AG09309 (cell line): ENCODE measurements at regions not wholly inside any gene's neighbourhood (a gene's known extent, or its start where the extent isn't known, plus 50 kb on each side); places are given as distances from the start of the nearest gene placed in this dataset.
"Not testable (repeated sequence)": the region's sequence is repeated elsewhere in the genome, so short reads cannot be mapped to it uniquely, and the experiment has no call there.

Source experiments
- DNase-seq: peaks from one replicate; pipeline ENCODE4 v3.0.0-alpha.2; 2010; ENCODE audit warnings: low read depth
- H3K4me3 ChIP-seq: 2 replicates; pipeline ENCODE4 v1.5.1; 2011; ENCODE audit warnings: mild to moderate bottlenecking, low read depth, low read length, moderate library complexity; ENCODE audit not compliant: control insufficient read depth
- TF ChIP-seq, protein P1 (sequence below): IDR thresholded peaks from 2 replicates; pipeline ENCODE4 v1.5.1; 2011; ENCODE audit warnings: mild to moderate bottlenecking, low read depth, low read length, inconsistent platforms; ENCODE audit not compliant: insufficient read depth, control insufficient read depth; ENCODE audit errors: missing control alignments

DNA sequence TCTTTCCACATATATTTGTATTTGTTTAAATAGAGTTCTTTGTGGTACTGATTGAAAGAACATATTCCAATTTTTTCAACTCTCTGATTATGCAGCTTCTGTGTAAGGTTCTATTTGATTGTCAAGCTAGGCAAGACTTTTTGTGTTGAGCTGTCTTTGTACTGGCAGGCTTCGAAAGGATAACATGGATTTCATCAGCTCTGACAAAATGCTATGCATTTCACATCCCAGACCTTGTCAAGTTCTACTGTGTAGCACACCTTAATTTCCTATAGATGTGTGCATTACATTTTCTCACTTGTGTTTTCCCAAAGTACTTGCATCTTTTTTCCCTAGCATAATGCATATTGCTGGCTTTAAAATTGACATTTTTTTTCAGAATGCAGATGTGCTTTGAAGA, 555.0 kb upstream of the GYPC start:
- no peak overlapping the region for H3K4me3 ChIP-seq
- TF ChIP-seq, protein P1, sequence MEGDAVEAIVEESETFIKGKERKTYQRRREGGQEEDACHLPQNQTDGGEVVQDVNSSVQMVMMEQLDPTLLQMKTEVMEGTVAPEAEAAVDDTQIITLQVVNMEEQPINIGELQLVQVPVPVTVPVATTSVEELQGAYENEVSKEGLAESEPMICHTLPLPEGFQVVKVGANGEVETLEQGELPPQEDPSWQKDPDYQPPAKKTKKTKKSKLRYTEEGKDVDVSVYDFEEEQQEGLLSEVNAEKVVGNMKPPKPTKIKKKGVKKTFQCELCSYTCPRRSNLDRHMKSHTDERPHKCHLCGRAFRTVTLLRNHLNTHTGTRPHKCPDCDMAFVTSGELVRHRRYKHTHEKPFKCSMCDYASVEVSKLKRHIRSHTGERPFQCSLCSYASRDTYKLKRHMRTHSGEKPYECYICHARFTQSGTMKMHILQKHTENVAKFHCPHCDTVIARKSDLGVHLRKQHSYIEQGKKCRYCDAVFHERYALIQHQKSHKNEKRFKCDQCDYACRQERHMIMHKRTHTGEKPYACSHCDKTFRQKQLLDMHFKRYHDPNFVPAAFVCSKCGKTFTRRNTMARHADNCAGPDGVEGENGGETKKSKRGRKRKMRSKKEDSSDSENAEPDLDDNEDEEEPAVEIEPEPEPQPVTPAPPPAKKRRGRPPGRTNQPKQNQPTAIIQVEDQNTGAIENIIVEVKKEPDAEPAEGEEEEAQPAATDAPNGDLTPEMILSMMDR: no peak
- DNase-seq: no peak

DNA sequence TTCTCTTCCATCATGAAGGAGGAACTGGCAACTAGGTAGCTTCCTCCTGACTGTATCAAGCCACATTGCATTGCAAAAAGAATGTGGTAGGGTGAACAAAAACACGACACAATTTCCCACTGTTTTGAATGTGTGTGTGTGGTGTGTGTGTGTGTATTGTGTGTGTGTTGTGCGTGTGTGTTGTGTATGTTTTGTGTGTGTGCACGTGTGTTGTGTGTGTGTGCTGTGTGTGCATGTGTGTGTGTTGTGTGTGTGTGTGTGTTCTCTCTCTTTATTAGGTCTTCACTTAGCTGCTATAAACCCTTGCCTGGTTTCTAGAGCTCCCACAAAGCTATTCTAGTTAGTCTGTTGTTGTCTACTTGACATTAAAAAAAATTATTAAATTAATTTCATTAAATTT, 550.0 kb upstream of the GYPC start:
- DNase-seq: no peak
- TF ChIP-seq, protein P1: no peak
- H3K4me3 ChIP-seq: no peak overlapping the region

- H3K4me3 ChIP-seq: no peak overlapping the region
- TF ChIP-seq, protein P1: no peak
- no peak for DNase-seq
Observed at GRCh38 chr2:126107883-126108282, 548.1 kb upstream of the GYPC start.

GRCh38 chr2:126115975-126116374, 540.0 kb upstream of the GYPC start:
- H3K4me3 ChIP-seq: no peak overlapping the region
- TF ChIP-seq, protein P1: no peak
- no peak for DNase-seq

DNA sequence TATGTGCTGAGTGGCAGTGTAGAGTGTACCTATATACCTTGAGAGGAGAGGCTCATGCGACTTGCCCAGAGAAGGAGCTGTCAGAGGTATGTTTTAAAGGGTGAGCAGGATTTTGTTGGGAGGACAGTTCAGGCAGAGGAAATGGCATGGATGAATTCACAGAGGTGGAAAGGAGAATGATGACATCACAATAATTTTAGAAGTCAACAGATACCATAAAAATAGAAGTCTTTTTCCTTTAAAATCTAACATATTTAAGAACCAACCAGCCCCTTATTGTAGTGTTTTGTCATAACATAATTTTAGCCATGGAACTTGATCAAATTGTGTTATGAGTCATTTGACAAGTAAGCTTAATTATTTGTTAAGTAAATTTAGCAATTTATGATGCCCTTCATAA, 538.1 kb upstream of the GYPC start:
- DNase-seq: no peak
- TF ChIP-seq, protein P1: no peak
- no peak overlapping the region for H3K4me3 ChIP-seq

- TF ChIP-seq, protein P1: no peak
- H3K4me3 ChIP-seq: no peak overlapping the region
- DNase-seq: no peak
Observed at GRCh38 chr2:126145752-126146151, 510.2 kb upstream of the GYPC start.

DNA sequence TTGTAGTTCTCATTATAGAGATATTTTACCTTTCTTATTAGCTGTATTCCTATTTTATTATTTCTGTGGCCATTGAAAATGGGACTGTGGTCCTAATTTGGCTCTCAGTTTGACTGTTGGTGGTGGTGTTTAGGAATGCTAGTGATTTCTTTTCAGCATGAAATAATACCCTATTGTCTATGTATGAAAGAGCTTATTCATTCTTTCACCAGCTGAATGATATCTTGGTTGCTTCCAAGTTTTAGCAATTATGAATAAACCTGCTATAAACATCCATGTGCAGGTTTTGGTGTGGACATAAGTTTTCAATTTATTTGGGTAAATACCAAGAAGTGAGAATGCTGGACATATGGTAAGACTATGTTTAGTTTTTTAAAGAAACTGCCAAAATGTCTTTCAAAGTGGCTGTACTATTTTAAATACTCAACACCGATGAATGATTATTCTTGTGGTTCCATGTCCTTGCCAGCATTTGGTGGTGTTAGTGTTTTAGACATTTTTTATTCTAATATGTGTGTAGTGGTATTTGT, 501.6 kb upstream of the GYPC start:
- TF ChIP-seq, protein P1: no peak
- no peak for DNase-seq
- no peak overlapping the region for H3K4me3 ChIP-seq

DNA sequence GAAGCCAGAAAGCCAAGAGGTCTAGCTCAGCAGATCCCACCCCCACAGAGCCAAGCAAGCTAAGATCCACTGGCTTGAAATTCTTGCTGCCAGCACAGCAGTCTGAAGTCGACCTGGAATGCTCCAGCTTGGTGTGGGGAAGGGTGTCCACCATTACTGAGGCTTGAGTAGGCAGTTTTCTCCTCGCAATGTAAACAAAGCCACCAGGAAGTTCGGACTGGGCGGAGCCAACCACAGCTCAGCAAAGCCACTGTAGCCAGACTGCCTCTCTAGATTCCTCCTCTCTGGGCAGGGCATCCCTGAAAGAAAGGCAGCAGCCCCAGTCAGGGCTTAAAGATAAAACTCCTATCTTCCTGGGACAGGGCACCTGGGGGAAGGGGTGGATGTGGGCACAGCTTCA, 495.0 kb upstream of the GYPC start:
- not testable (repeated sequence) for DNase-seq, H3K4me3 ChIP-seq
